DMS114 treated with DMSO at 0.1 percent for 48 hours (cell line): ENCODE measurements at regions not wholly inside any gene's neighbourhood (a gene's known extent, or its start where the extent isn't known, plus 50 kb on each side); places are given as distances from the start of the nearest gene placed in this dataset.
"Not testable (repeated sequence)": the region's sequence is repeated elsewhere in the genome, so short reads cannot be mapped to it uniquely, and the experiment has no call there.

Experiments
- DNase-seq: peaks from one replicate; lab custom pipeline; 2025; ENCODE audit not compliant: unreplicated experiment; lab: John Stamatoyannopoulos, UW

DNA sequence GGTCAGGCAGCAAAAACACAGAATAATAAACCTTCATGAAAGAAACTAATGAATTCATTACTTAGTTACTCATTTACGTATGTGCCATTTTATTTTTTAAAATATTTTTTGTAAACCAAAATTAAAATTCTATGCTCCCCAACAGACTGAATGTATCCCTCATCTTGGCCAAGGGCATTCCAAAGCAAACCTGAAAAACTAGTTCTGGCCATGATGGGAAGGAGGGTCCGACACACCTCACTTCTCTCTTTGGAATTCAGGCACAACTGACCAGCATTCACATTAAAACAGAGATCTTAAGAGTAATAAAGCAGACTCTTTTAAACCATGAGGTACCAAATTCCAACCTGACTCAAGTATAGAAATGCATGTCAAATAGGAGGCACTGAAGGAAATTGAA lies 1576.9 kb upstream of the SPRY2 start:
- DNase-seq: no peak

- DNase-seq: no peak
Observed at GRCh38 chr13:81916461-81916860, 1575.5 kb upstream of the SPRY2 start.

DNA sequence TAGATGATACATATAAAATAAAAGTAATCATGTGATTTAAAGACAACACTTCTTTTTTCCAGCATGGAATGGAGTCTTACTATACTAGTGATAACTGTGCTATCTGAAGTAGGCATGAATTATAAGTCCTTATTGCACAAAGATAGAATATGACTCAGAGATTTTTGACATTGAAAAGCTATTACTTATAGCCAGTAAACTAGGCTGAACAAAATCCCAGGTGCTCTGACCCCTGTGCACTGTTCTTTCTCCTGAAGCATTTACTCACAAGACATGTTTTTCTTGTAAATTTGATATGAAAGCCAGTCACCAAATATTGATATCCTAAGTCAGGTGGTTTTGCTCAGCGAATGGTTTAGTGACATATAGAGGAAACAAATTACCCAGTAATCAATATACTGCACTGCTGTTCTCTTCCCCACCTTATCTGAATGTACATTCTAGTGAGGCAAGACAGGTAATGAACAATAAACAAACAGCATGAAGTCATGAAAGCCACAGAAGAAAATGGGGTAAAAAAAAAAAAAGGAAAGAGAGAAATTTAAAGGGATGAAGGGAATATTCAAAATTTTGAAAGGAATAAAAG lies 1567.0 kb upstream of the SPRY2 start:
- no peak for DNase-seq

GRCh38 chr13:81888855-81889254 lies 1547.9 kb upstream of the SPRY2 start:
- DNase-seq: no peak

GRCh38 chr13:81874681-81875661 lies 1534.0 kb upstream of the SPRY2 start:
- DNase-seq: no peak

DNA sequence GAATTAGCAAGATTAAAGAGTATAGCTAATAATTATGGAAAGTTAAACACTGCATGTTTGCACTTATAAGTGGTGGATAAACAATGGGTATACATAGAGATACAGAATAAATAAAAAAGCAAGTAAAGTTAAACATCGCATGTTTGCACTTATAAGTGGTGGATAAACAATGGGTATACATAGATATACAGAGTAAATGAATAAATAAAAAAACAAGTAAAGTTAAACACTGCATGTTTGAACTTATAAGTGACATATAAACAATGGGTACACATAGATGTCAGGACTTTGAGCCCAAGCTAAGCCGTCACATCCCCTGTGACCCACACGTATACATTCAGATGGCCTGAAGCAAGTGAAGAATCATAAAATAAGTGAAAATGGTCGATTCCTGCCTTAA lies 1533.3 kb upstream of the SPRY2 start:
- DNase-seq: no peak

DNA sequence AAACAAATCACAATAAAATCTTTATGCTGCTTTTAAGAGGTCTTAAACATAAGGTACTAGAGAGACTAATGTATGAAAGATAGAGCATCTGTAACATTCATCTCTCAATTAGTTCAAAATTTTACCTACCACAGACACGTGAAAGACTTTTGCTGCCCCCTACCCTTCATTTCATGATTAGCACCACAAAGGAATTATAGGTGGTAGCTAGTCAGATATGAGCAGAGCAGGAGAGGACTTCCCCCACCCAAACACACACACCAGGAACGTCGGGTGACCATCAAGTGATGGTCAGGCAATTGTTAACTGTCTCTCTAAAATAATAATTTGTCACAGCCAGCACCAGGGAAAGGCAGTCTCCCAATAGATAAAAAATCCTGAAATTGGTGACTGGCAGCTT lies 1531.7 kb upstream of the SPRY2 start:
- no peak for DNase-seq

- DNase-seq: not testable (repeated sequence)
Observed at GRCh38 chr13:81871751-81872325, 1530.9 kb upstream of the SPRY2 start.

DNA sequence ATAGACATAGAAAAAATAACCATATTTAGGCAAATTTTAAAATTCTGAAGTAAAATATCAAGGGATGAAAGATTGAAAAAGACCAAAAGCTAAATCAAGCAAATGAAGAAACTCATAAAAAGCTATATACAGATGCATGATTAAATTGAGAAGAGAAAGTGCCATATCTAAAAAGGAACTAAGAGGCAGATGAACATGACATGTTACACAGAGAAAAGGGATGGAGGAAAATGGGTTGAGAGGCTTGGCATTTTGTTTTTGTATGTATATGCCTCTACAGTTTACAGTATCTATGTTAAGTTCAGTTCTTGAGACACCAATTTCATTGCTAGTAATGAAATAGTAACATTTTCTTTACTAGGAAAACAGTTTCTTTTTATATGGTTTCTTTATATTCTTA lies 1507.4 kb upstream of the SPRY2 start:
- no peak for DNase-seq

- DNase-seq: no peak
Observed at GRCh38 chr13:81846771-81847170, 1505.8 kb upstream of the SPRY2 start.

- no peak for DNase-seq
Observed at GRCh38 chr13:81821259-81821658, 1480.3 kb upstream of the SPRY2 start.

DNA sequence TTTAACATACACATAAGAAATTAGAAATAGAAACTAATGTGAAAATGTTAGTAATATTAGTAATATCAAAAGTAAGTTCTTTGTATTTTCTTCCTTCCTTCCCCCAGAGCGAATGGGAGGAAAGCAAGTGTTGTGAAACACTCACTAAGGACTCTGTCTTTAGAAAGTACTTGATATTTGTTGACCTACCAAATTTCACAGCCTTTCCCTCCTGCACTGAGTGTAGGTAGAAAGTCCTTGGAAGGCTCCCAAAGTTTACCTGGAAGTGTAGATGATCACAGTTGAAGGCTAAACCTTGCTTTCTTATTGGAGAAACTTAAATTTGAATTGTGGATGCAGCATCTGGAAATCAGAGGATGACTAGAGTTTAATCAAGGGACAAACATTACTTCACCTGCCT lies 1459.5 kb upstream of the SPRY2 start:
- DNase-seq: no peak

DNA sequence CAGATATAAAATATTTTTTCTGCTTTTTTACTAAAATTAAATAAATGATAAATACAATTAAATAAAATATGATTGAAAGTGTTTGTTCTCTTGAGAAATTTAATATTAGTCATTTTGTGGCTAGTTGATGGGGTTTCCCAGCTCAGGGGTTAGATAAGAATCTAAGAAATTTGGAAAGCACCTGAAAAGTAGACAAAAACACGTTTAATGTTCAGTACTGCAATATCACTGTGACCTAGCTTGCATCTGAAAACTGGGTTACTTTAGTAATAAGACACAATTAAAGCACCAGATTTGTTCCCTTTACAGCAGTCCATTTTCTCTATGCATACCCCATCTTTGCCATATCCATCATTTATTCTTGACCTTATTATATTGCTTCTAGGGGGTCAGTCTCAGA lies 1454.8 kb upstream of the SPRY2 start:
- no peak for DNase-seq

GRCh38 chr13:81791641-81792040 lies 1450.7 kb upstream of the SPRY2 start:
- no peak for DNase-seq

DNA sequence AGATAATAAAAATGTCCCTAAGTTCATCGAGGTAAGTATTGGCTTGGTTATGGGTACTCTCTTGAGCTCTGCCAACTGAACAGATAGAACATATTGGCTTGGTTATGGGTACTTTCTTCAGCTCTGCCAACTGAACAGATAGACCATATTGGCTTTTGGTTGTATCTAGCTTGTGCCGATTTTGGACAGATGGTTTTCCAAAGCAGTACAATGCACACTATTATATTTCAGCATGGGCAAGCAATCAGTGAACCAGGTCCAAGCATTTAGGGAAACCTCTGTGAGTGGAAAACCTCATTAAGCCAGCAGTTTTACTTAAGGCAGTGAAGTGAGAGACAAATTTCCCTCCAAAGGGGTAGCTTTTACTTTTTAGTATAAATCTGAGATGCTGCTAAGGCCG lies 1440.5 kb upstream of the SPRY2 start:
- no peak for DNase-seq

- no peak for DNase-seq
Observed at GRCh38 chr13:81779876-81780275, 1439.0 kb upstream of the SPRY2 start.

GRCh38 chr13:81778350-81778749 lies 1437.4 kb upstream of the SPRY2 start:
- no peak for DNase-seq

DNA sequence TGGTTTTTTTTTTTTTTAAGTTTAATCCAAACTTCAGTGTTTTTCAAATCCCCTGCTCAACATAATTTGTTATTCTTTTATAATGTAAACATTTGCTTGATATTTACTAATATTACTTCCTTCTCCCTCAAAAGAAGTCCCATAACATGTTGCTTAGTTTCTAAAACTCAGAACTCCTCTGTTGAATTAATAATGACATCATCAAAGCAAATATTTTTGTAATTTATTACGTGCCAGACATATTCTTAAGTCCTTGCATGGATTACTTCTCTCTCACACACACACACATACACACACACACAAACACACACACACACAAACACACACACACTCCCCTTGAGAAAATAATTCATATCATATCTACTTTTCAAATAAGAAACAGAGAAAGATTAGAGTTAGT lies 1432.3 kb upstream of the SPRY2 start:
- DNase-seq: no peak

DNA sequence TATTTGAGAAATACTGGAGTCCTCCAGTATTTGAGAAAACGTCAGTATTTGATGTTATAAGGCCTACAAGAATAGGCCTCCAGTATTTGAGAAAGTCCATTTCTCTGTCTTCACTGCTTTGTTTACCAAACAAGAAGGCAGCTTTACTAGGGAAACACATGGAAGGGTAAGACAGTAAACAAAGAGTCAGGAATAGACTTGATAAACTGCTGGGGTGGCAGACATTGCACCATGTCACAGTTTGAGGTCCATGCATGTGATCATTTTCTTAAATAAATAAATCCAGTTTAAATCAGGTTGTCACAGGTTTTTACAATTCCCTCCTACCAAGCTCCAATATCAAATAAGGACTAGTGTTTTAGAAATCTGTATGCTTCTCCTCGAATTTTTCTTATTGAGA lies 1431.0 kb upstream of the SPRY2 start:
- no peak for DNase-seq

- no peak for DNase-seq
Observed at GRCh38 chr13:81770868-81771505, 1430.1 kb upstream of the SPRY2 start.

DNA sequence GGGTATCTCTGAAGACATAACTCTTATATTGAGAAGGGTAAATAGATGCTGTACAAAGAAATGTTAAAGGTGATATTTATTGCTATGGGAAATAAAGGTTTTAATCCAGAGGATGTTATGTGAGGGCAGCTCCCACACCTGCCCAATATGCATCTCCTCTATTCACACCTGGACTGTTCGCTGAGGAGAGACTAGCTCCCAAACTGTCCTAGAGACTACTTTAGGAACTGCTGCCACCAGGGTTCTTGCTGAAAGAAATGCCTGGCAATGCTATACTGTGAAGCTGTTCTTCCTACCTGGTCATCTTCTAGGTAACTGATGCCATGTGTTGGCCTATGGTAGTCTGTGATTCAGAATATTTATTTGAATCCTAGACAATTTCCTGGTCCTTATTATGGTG lies 1421.5 kb upstream of the SPRY2 start:
- no peak for DNase-seq

- DNase-seq: no peak
Observed at GRCh38 chr13:81760316-81760715, 1419.4 kb upstream of the SPRY2 start.
